ENCODE measurements at regions not wholly inside any gene's neighbourhood (a gene's known extent, or its start where the extent isn't known, plus 50 kb on each side); places are given as distances from the start of the nearest gene placed in this dataset.
"Not testable (repeated sequence)": the region's sequence is repeated elsewhere in the genome, so short reads cannot be mapped to it uniquely, and the experiment has no call there.

GRCh38 chr7:65631236-65631635 is 241.6 kb upstream of the VKORC1L1 start:
- not testable (repeated sequence) for H3K4me3 ChIP-seq (ENCODE audit: low read length in 2 of 2); H3K27me3 ChIP-seq (ENCODE audit: control insufficient read depth in 1 of 2, insufficient read depth in 2 of 2, low read length in 2 of 2); H3K9ac ChIP-seq (ENCODE audit: low read length in 2 of 2); H3K9me3 ChIP-seq (ENCODE audit: control insufficient read depth in 2 of 2, low read length in 2 of 2); H3K36me3 ChIP-seq (ENCODE audit: control insufficient read depth in 2 of 2, insufficient read depth in 2 of 2, low read length in 2 of 2); H3K27ac ChIP-seq (ENCODE audit: low read length); H3K4me1 ChIP-seq (ENCODE audit: control insufficient read depth, insufficient read depth, low read length)

GRCh38 chr7:65633587-65634404 is 239.1 kb upstream of the VKORC1L1 start:
- H3K4me1 ChIP-seq (ENCODE audit: control insufficient read depth, insufficient read depth, low read length); H3K9ac ChIP-seq (ENCODE audit: low read length in 2 of 2): not testable (repeated sequence)

GRCh38 chr7:65638918-65639317 is 234.0 kb upstream of the VKORC1L1 start:
- H3K36me3 ChIP-seq (ENCODE audit: control insufficient read depth in 2 of 2, insufficient read depth in 2 of 2, low read length in 2 of 2); H3K9me3 ChIP-seq (ENCODE audit: control insufficient read depth in 2 of 2, low read length in 2 of 2); H3K27ac ChIP-seq (ENCODE audit: low read length); H3K4me1 ChIP-seq (ENCODE audit: control insufficient read depth, insufficient read depth, low read length); H3K27me3 ChIP-seq (ENCODE audit: control insufficient read depth in 1 of 2, insufficient read depth in 2 of 2, low read length in 2 of 2); H3K4me3 ChIP-seq (ENCODE audit: low read length in 2 of 2); H3K9ac ChIP-seq (ENCODE audit: low read length in 2 of 2): not testable (repeated sequence)

More at GRCh38 chr7:65633587-65634404, 239.1 kb upstream of the VKORC1L1 start:
- H3K27ac ChIP-seq (ENCODE audit: low read length); H3K9me3 ChIP-seq (ENCODE audit: control insufficient read depth in 2 of 2, low read length in 2 of 2); H3K4me3 ChIP-seq (ENCODE audit: low read length in 2 of 2); H3K27me3 ChIP-seq (ENCODE audit: control insufficient read depth in 1 of 2, insufficient read depth in 2 of 2, low read length in 2 of 2); H3K36me3 ChIP-seq (ENCODE audit: control insufficient read depth in 2 of 2, insufficient read depth in 2 of 2, low read length in 2 of 2): not testable (repeated sequence)

GRCh38 chr7:65639717-65640116 is 233.2 kb upstream of the VKORC1L1 start:
- H3K4me1 ChIP-seq (ENCODE audit: control insufficient read depth, insufficient read depth, low read length); H3K36me3 ChIP-seq (ENCODE audit: control insufficient read depth in 2 of 2, insufficient read depth in 2 of 2, low read length in 2 of 2); H3K9ac ChIP-seq (ENCODE audit: low read length in 2 of 2); H3K9me3 ChIP-seq (ENCODE audit: control insufficient read depth in 2 of 2, low read length in 2 of 2); H3K27me3 ChIP-seq (ENCODE audit: control insufficient read depth in 1 of 2, insufficient read depth in 2 of 2, low read length in 2 of 2); H3K4me3 ChIP-seq (ENCODE audit: low read length in 2 of 2); H3K27ac ChIP-seq (ENCODE audit: low read length): not testable (repeated sequence)

- H3K4me3 ChIP-seq (ENCODE audit: low read length in 2 of 2); H3K27ac ChIP-seq (ENCODE audit: low read length); H3K27me3 ChIP-seq (ENCODE audit: control insufficient read depth in 1 of 2, insufficient read depth in 2 of 2, low read length in 2 of 2); H3K36me3 ChIP-seq (ENCODE audit: control insufficient read depth in 2 of 2, insufficient read depth in 2 of 2, low read length in 2 of 2); H3K4me1 ChIP-seq (ENCODE audit: control insufficient read depth, insufficient read depth, low read length); H3K9me3 ChIP-seq (ENCODE audit: control insufficient read depth in 2 of 2, low read length in 2 of 2); H3K9ac ChIP-seq (ENCODE audit: low read length in 2 of 2): not testable (repeated sequence)
Measured at GRCh38 chr7:65643498-65643897, 229.4 kb upstream of the VKORC1L1 start.

GRCh38 chr7:65647153-65647964 is 225.5 kb upstream of the VKORC1L1 start:
- not testable (repeated sequence) for H3K36me3 ChIP-seq (ENCODE audit: control insufficient read depth in 2 of 2, insufficient read depth in 2 of 2, low read length in 2 of 2); H3K4me1 ChIP-seq (ENCODE audit: control insufficient read depth, insufficient read depth, low read length); H3K9me3 ChIP-seq (ENCODE audit: control insufficient read depth in 2 of 2, low read length in 2 of 2); H3K27ac ChIP-seq (ENCODE audit: low read length); H3K9ac ChIP-seq (ENCODE audit: low read length in 2 of 2); H3K4me3 ChIP-seq (ENCODE audit: low read length in 2 of 2); H3K27me3 ChIP-seq (ENCODE audit: control insufficient read depth in 1 of 2, insufficient read depth in 2 of 2, low read length in 2 of 2)

GRCh38 chr7:65651174-65651573 is 221.7 kb upstream of the VKORC1L1 start:
- H3K9ac ChIP-seq (ENCODE audit: low read length in 2 of 2); H3K36me3 ChIP-seq (ENCODE audit: control insufficient read depth in 2 of 2, insufficient read depth in 2 of 2, low read length in 2 of 2): not testable (repeated sequence)

GRCh38 chr7:65651826-65652592 is 220.9 kb upstream of the VKORC1L1 start:
- H3K9me3 ChIP-seq (ENCODE audit: control insufficient read depth in 2 of 2, low read length in 2 of 2); H3K9ac ChIP-seq (ENCODE audit: low read length in 2 of 2); H3K4me3 ChIP-seq (ENCODE audit: low read length in 2 of 2); H3K36me3 ChIP-seq (ENCODE audit: control insufficient read depth in 2 of 2, insufficient read depth in 2 of 2, low read length in 2 of 2); H3K27ac ChIP-seq (ENCODE audit: low read length); H3K4me1 ChIP-seq (ENCODE audit: control insufficient read depth, insufficient read depth, low read length); H3K27me3 ChIP-seq (ENCODE audit: control insufficient read depth in 1 of 2, insufficient read depth in 2 of 2, low read length in 2 of 2): not testable (repeated sequence)

More at GRCh38 chr7:65651174-65651573, 221.7 kb upstream of the VKORC1L1 start:
- not testable (repeated sequence) for H3K4me1 ChIP-seq (ENCODE audit: control insufficient read depth, insufficient read depth, low read length); H3K4me3 ChIP-seq (ENCODE audit: low read length in 2 of 2); H3K9me3 ChIP-seq (ENCODE audit: control insufficient read depth in 2 of 2, low read length in 2 of 2); H3K27ac ChIP-seq (ENCODE audit: low read length); H3K27me3 ChIP-seq (ENCODE audit: control insufficient read depth in 1 of 2, insufficient read depth in 2 of 2, low read length in 2 of 2)

- not testable (repeated sequence) for H3K36me3 ChIP-seq (ENCODE audit: control insufficient read depth in 2 of 2, insufficient read depth in 2 of 2, low read length in 2 of 2); H3K4me1 ChIP-seq (ENCODE audit: control insufficient read depth, insufficient read depth, low read length); H3K27ac ChIP-seq (ENCODE audit: low read length); H3K4me3 ChIP-seq (ENCODE audit: low read length in 2 of 2); H3K9ac ChIP-seq (ENCODE audit: low read length in 2 of 2); H3K27me3 ChIP-seq (ENCODE audit: control insufficient read depth in 1 of 2, insufficient read depth in 2 of 2, low read length in 2 of 2); H3K9me3 ChIP-seq (ENCODE audit: control insufficient read depth in 2 of 2, low read length in 2 of 2)
Measured at GRCh38 chr7:65652669-65653068, 220.2 kb upstream of the VKORC1L1 start.

GRCh38 chr7:65656494-65657188 is 216.2 kb upstream of the VKORC1L1 start:
- not testable (repeated sequence) for H3K4me3 ChIP-seq (ENCODE audit: low read length in 2 of 2); H3K27ac ChIP-seq (ENCODE audit: low read length); H3K9me3 ChIP-seq (ENCODE audit: control insufficient read depth in 2 of 2, low read length in 2 of 2); H3K27me3 ChIP-seq (ENCODE audit: control insufficient read depth in 1 of 2, insufficient read depth in 2 of 2, low read length in 2 of 2); H3K9ac ChIP-seq (ENCODE audit: low read length in 2 of 2); H3K36me3 ChIP-seq (ENCODE audit: control insufficient read depth in 2 of 2, insufficient read depth in 2 of 2, low read length in 2 of 2); H3K4me1 ChIP-seq (ENCODE audit: control insufficient read depth, insufficient read depth, low read length)
